ENCODE measurements at regions not wholly inside any gene's neighbourhood (a gene's known extent, or its start where the extent isn't known, plus 50 kb on each side); places are given as distances from the start of the nearest gene placed in this dataset.
"Not testable (repeated sequence)": the region's sequence is repeated elsewhere in the genome, so short reads cannot be mapped to it uniquely, and the experiment has no call there.

GRCh38 chrY:26638063-26638462 is 1016.1 kb downstream of the CDY1 start:
- no peak for DNase-seq (ENCODE audit: low read depth in 1 of 2, low spot score in 1 of 2)

- not testable (repeated sequence) for DNase-seq (ENCODE audit: low read depth in 1 of 2, low spot score in 1 of 2)
These were observed 1023.9 kb downstream of the CDY1 start for GRCh38 chrY:26645856-26646255.

- DNase-seq (ENCODE audit: low read depth in 1 of 2, low spot score in 1 of 2), result not testable (repeated sequence)
These were observed 1026.3 kb downstream of the CDY1 start for GRCh38 chrY:26648240-26648639.

- not testable (repeated sequence) for DNase-seq (ENCODE audit: low read depth in 1 of 2, low spot score in 1 of 2)
These were observed 1042.3 kb downstream of the CDY1 start for GRCh38 chrY:26664245-26664644.

- not testable (repeated sequence) for DNase-seq (ENCODE audit: low read depth in 1 of 2, low spot score in 1 of 2)
These were observed 1044.8 kb downstream of the CDY1 start for GRCh38 chrY:26666691-26667090.

- DNase-seq (ENCODE audit: low read depth in 1 of 2, low spot score in 1 of 2), result not testable (repeated sequence)
These were observed 1047.3 kb downstream of the CDY1 start for GRCh38 chrY:26669243-26669642.

- DNase-seq (ENCODE audit: low read depth in 1 of 2, low spot score in 1 of 2), result peak; percentile 10 to 19
These were observed 1048.5 kb downstream of the CDY1 start for GRCh38 chrY:26670360-26670871.

GRCh38 chrY:26670881-26671879 is 1049.3 kb downstream of the CDY1 start:
- DNase-seq (ENCODE audit: low read depth in 1 of 2, low spot score in 1 of 2), result peak; percentile 24 to 44

All from activated CD4-positive, alpha-beta T cell treated with anti-CD3 and anti-CD28 coated beads, Interleukin-2, amount 50 U/mL, for 24 hours (primary cell).